SK-N-SH (cell line): ENCODE measurements at regions not wholly inside any gene's neighbourhood (a gene's known extent, or its start where the extent isn't known, plus 50 kb on each side); places are given as distances from the start of the nearest gene placed in this dataset.
A peak's percentile ranks its signal among the peaks of the same experiment; 100 is the strongest.

ENCODE experiments used
- CTCF ChIA-PET: fragments of 300-600, 350-600 bp; formaldehyde crosslinking; extraction: SDS; loops from one replicate; lab custom pipeline; 2021; lab: Yijun Ruan, JAX
- POLR2A ChIA-PET: fragments of 350-600 bp; sonication (Branson Sonifier 250); formaldehyde crosslinking; extraction: SDS; loops from one replicate; lab custom pipeline; 2020; ENCODE audit warnings: antibody characterized with exemption, inconsistent platforms; lab: Yijun Ruan, JAX
- DNase-seq: peaks from one replicate; pipeline ENCODE4 v3.0.0; 2012
- H2AFZ ChIP-seq: fragments of 200-600 bp; sonication (generic); 2 replicates; pipeline ENCODE4 v1.8.1; 2016; ENCODE audit warnings: antibody characterized with exemption, mild to moderate bottlenecking, low read depth
- H3F3A ChIP-seq: fragments of 200-600 bp; sonication (generic); replicated peaks from 2 replicates; pipeline ENCODE3; 2016; ENCODE audit warnings: antibody characterized with exemption, mild to moderate bottlenecking; ENCODE audit not compliant: insufficient read depth
- H3K27ac ChIP-seq, 2 experiments: fragments of 200-500 bp in 1 of 2; fragments of 200-600 bp in 1 of 2; sonication (Bioruptor generic) in 1 of 2; sonication (generic), shearing (Covaris generic) in 1 of 2; 2 replicates each; pipeline versions ENCODE4 v1.5.1 to v1.6.1; 2014 to 2016; ENCODE audit warnings: low read depth in 2 of 2, inconsistent platforms in 1 of 2, low read length in 1 of 2, mild to moderate bottlenecking in 1 of 2, mixed read lengths in 1 of 2
- H3K27me3 ChIP-seq: fragments of 200-600 bp; sonication (generic), shearing (Covaris generic); 2 replicates; pipeline ENCODE4 v1.6.1; 2016; ENCODE audit warnings: mixed run types; ENCODE audit not compliant: insufficient read depth
- H3K36me3 ChIP-seq, 2 experiments: fragments of 200-500 bp in 1 of 2; fragments of 200-600 bp in 1 of 2; sonication (Bioruptor generic) in 1 of 2; sonication (generic) in 1 of 2; replicated peaks in 1 of 2; 2 replicates each; pipeline versions ENCODE3 to v1.5.1; 2014 to 2016; ENCODE audit warnings: low read length in 1 of 2, mild to moderate bottlenecking in 1 of 2; ENCODE audit not compliant: insufficient read depth in 2 of 2, control insufficient read depth in 1 of 2
- H3K4me1 ChIP-seq, 2 experiments: fragments of 200-500 bp in 1 of 2; fragments of 200-600 bp in 1 of 2; sonication (Bioruptor generic) in 1 of 2; sonication (generic), shearing (Covaris generic) in 1 of 2; 2 replicates each; pipeline versions ENCODE4 v1.5.1 to v1.6.1; 2014 to 2016; ENCODE audit warnings: low read depth in 1 of 2, low read length in 1 of 2, mixed run types in 1 of 2; ENCODE audit not compliant: insufficient read depth in 2 of 2, control insufficient read depth in 1 of 2
- H3K4me2 ChIP-seq: fragments of 200-600 bp; sonication (generic), shearing (Covaris generic); 2 replicates; pipeline ENCODE4 v1.6.1; 2017; ENCODE audit warnings: mixed run types
- H3K4me3 ChIP-seq, 2 experiments: fragments of 200-500 bp in 1 of 2; fragments of 200-600 bp in 1 of 2; sonication (Bioruptor generic) in 1 of 2; sonication (generic), shearing (Covaris generic) in 1 of 2; 2 replicates each; pipeline versions ENCODE4 v1.5.1 to v1.8.1; 2014 to 2016; ENCODE audit warnings: low read depth in 2 of 2, inconsistent platforms in 1 of 2, low read length in 1 of 2, mild to moderate bottlenecking in 1 of 2, mixed read lengths in 1 of 2, moderate library complexity in 1 of 2
- H3K79me2 ChIP-seq: fragments of 200-600 bp; sonication (generic); 2 replicates; pipeline ENCODE4 v1.8.1; 2017; ENCODE audit warnings: mild to moderate bottlenecking; ENCODE audit not compliant: insufficient read depth
- H3K9ac ChIP-seq: fragments of 200-600 bp; sonication (generic); 2 replicates; pipeline ENCODE4 v1.6.1; 2017; ENCODE audit warnings: mixed run types
- H3K9me2 ChIP-seq: fragments of 200-600 bp; sonication (generic); 2 replicates; pipeline ENCODE4 v1.6.1; 2017; ENCODE audit warnings: mixed run types
- H3K9me3 ChIP-seq: fragments of 200-600 bp; sonication (generic); 2 replicates; pipeline ENCODE4 v1.6.1; 2017; ENCODE audit warnings: mixed run types, mild to moderate bottlenecking, moderate library complexity
- H4K20me1 ChIP-seq: fragments of 200-600 bp; sonication (generic); 2 replicates; pipeline ENCODE4 v1.6.1; 2017; ENCODE audit warnings: mild to moderate bottlenecking, mixed run types; ENCODE audit not compliant: insufficient read depth
- ELF1 ChIP-seq: IDR thresholded peaks from 2 replicates; pipeline ENCODE4 v1.4.0; 2012
- GATA2 ChIP-seq: sonication (generic); formaldehyde crosslinking; IDR thresholded peaks from 2 replicates; pipeline ENCODE4 v1.5.0; 2020; ENCODE audit warnings: mild to moderate bottlenecking, missing genetic modification reagents
- MAX ChIP-seq: IDR thresholded peaks from 2 replicates; pipeline ENCODE4 v1.4.0; 2012; ENCODE audit warnings: low read depth
- MEF2A ChIP-seq: IDR thresholded peaks from 2 replicates; pipeline ENCODE4 v1.4.0; 2012; ENCODE audit warnings: low read depth, borderline replicate concordance
- NFIC ChIP-seq: IDR thresholded peaks from 2 replicates; pipeline ENCODE4 v1.4.0; 2012; ENCODE audit warnings: borderline replicate concordance
- NRF1 ChIP-seq: IDR thresholded peaks from 2 replicates; pipeline ENCODE4 v1.6.1; 2012; ENCODE audit warnings: low read depth, mild to moderate bottlenecking, low read length
- RAD21 ChIP-seq: IDR thresholded peaks from 2 replicates; pipeline ENCODE4 v1.6.1; 2012; ENCODE audit warnings: mild to moderate bottlenecking, low read length
- RXRA ChIP-seq: IDR thresholded peaks from 2 replicates; pipeline ENCODE4 v1.4.0; 2012; ENCODE audit warnings: low read depth, mild to moderate bottlenecking, borderline replicate concordance
- SIN3A ChIP-seq: IDR thresholded peaks from 2 replicates; pipeline ENCODE4 v1.6.1; 2012; ENCODE audit warnings: low read depth, mild to moderate bottlenecking, low read length, moderate library complexity, borderline replicate concordance
- SMC3 ChIP-seq: IDR thresholded peaks from 2 replicates; pipeline ENCODE4 v1.6.1; 2012; ENCODE audit warnings: low read depth, low read length, improper control_type of control experiment
- TEAD4 ChIP-seq: IDR thresholded peaks from 2 replicates; pipeline ENCODE4 v1.4.0; 2012; ENCODE audit warnings: mild to moderate bottlenecking, borderline replicate concordance; ENCODE audit not compliant: insufficient read depth
- YY1 ChIP-seq: IDR thresholded peaks from 2 replicates; pipeline ENCODE4 v1.4.0; 2012; ENCODE audit warnings: low read depth, mild to moderate bottlenecking
- ZBTB33 ChIP-seq: IDR thresholded peaks from 2 replicates; pipeline ENCODE4 v1.4.0; 2012; ENCODE audit warnings: low read depth, borderline replicate concordance
- WGBS: methylation state at CpG from one replicate; pipeline ENCODE4 v1.1.6; 2017; ENCODE audit warnings: low lambda C conversion rate; 5-methylcytosine and 5-hydroxymethylcytosine counted together
- TF ChIP-seq, protein P1 (sequence below): IDR thresholded peaks from 2 replicates; pipeline ENCODE4 v1.6.1; 2012; ENCODE audit warnings: mild to moderate bottlenecking, low read depth, low read length, moderate library complexity

- Histone ChIP-seq H3K36me3 (no peaks in the 10 kb centered on the region), H3K4me3 (no peak overlapping the region), H3K4me1 (peaks cover 0 to 18% of the 10 kb centered on the region in 2 experiments; a peak in 2 of 4 replicates), H3K9me3 (no peaks in the 10 kb centered on the region), H3K79me2 (no peaks in the 10 kb centered on the region), H3K27me3 (no peaks in the 10 kb centered on the region), H2AFZ (no peak overlapping the region), H3K9ac (no peak overlapping the region), H3K9me2 (no peaks in the 10 kb centered on the region), H3K4me2 (no peak overlapping the region), H4K20me1 (no peaks in the 10 kb centered on the region), H3K27ac (no peak overlapping the region), H3F3A (peaks cover 8% of the 10 kb centered on the region)
- DNase-seq = no peak
- 64% methylated on average over 4 of the region's 4 CpGs for WGBS
- POLR2A ChIA-PET = no interaction called here
- no peak for TF ChIP-seq TEAD4
- TF ChIP-seq ZBTB33 = no peak
- no peak for TF ChIP-seq SMC3
- TF ChIP-seq GATA2 (CRISPR knock-in tag) = no peak
- TF ChIP-seq, protein P1, sequence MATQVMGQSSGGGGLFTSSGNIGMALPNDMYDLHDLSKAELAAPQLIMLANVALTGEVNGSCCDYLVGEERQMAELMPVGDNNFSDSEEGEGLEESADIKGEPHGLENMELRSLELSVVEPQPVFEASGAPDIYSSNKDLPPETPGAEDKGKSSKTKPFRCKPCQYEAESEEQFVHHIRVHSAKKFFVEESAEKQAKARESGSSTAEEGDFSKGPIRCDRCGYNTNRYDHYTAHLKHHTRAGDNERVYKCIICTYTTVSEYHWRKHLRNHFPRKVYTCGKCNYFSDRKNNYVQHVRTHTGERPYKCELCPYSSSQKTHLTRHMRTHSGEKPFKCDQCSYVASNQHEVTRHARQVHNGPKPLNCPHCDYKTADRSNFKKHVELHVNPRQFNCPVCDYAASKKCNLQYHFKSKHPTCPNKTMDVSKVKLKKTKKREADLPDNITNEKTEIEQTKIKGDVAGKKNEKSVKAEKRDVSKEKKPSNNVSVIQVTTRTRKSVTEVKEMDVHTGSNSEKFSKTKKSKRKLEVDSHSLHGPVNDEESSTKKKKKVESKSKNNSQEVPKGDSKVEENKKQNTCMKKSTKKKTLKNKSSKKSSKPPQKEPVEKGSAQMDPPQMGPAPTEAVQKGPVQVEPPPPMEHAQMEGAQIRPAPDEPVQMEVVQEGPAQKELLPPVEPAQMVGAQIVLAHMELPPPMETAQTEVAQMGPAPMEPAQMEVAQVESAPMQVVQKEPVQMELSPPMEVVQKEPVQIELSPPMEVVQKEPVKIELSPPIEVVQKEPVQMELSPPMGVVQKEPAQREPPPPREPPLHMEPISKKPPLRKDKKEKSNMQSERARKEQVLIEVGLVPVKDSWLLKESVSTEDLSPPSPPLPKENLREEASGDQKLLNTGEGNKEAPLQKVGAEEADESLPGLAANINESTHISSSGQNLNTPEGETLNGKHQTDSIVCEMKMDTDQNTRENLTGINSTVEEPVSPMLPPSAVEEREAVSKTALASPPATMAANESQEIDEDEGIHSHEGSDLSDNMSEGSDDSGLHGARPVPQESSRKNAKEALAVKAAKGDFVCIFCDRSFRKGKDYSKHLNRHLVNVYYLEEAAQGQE = no peak
- no peak for TF ChIP-seq MAX
- TF ChIP-seq YY1 = no peak
- CTCF ChIA-PET = interaction anchor here (1.1 to 3.9 kb wide), 3 partner anchors 10 to 146 kb away, joined by 3 to 11 read pairs (median 3); no protein-coding TSS in a partner anchor
Observed at GRCh38 chr6:40734607-40735006, 147.4 kb upstream of the LRFN2 start.

- no peaks in the 10 kb centered on the region for H3K9me3 ChIP-seq
- peaks cover 8% of the 10 kb centered on the region for H3F3A ChIP-seq
- no peak for DNase-seq
- H3K79me2 ChIP-seq = no peaks in the 10 kb centered on the region
- H3K4me3 ChIP-seq = no peak overlapping the region
- H3K4me2 ChIP-seq = peak overlapping the region; percentile 7; the same call in 1 of the 2 replicates
- H3K9me2 ChIP-seq = no peaks in the 10 kb centered on the region
- ChIA-PET CTCF (interaction anchor here (1.1 to 3.9 kb wide), 2 partner anchors 9 to 146 kb away, joined by 3 to 11 read pairs; no protein-coding TSS in a partner anchor), POLR2A (no interaction called here)
- peaks cover 0 to 16% of the 10 kb centered on the region in 2 experiments; a peak in 2 of 4 replicates for H3K4me1 ChIP-seq
- WGBS = 54% methylated on average over 4 of the region's 4 CpGs
- H3K9ac ChIP-seq = no peak overlapping the region
- no peaks in the 10 kb centered on the region for H4K20me1 ChIP-seq
- 0 out of 4 replicates have a peak overlapping the region, but pooled peaks of 1 of the 2 experiments have one; percentile 20 for H3K27ac ChIP-seq
- no peaks in the 10 kb centered on the region for H3K36me3 ChIP-seq
- H2AFZ ChIP-seq = no peak overlapping the region
- H3K27me3 ChIP-seq = no peaks in the 10 kb centered on the region
- TF ChIP-seq, protein P1 = no peak
- TF ChIP-seq SMC3 (no peak), SIN3A (no peak), RAD21 (no peak), ELF1 (no peak), ZBTB33 (no peak), NRF1 (no peak), RXRA (no peak), MEF2A (no peak), NFIC (no peak)
Observed at GRCh38 chr6:40733770-40734396, 146.7 kb upstream of the LRFN2 start.
